GM23338 (cell line): ENCODE measurements at regions not wholly inside any gene's neighbourhood (a gene's known extent, or its start where the extent isn't known, plus 50 kb on each side); places are given as distances from the start of the nearest gene placed in this dataset.

Source experiments
- CREB1 ChIP-seq: fragments of 250-450 bp; sonication (Bioruptor Pico); IDR thresholded peaks from 2 replicates; pipeline ENCODE4 v1.5.0; 2020; ENCODE audit warnings: low read depth, mild to moderate bottlenecking, moderate library complexity
- CTCF ChIP-seq, 2 experiments: fragments of 200-600 bp in 1 of 2; sonication (generic) in 1 of 2; conservative IDR thresholded peaks; 2 replicates each; pipeline versions ENCODE4 v1.5.1 to v1.6.1; 2016 to 2017; ENCODE audit warnings: antibody characterized with exemption in 2 of 2, low read depth in 2 of 2, mild to moderate bottlenecking in 2 of 2, moderate library complexity in 1 of 2
- EZH2 ChIP-seq: fragments of 200-600 bp; sonication (generic); IDR thresholded peaks from one replicate; pipeline ENCODE4 v1.8.0; 2017; ENCODE audit warnings: antibody characterized with exemption, mild to moderate bottlenecking, low read depth; ENCODE audit not compliant: unreplicated experiment
- EZH2phosphoT487 ChIP-seq: fragments of 200-600 bp; sonication (generic); IDR thresholded peaks from one replicate; pipeline ENCODE4 v1.8.1; 2018; ENCODE audit warnings: antibody characterized with exemption; ENCODE audit not compliant: unreplicated experiment
- JUNB ChIP-seq: IDR thresholded peaks from one replicate; pipeline ENCODE4 v1.6.1; 2016; ENCODE audit warnings: antibody characterized with exemption; ENCODE audit not compliant: unreplicated experiment
- NANOG ChIP-seq: IDR thresholded peaks from 2 replicates; pipeline ENCODE4 v1.6.1; 2016; ENCODE audit warnings: antibody characterized with exemption, borderline replicate concordance
- POLR2AphosphoS5 ChIP-seq: IDR thresholded peaks from 2 replicates; pipeline ENCODE4 v1.6.1; 2016; ENCODE audit warnings: antibody characterized with exemption, low read depth
- REST ChIP-seq: IDR thresholded peaks from one replicate; pipeline ENCODE4 v1.6.1; 2018; ENCODE audit warnings: antibody characterized with exemption; ENCODE audit not compliant: unreplicated experiment
- STAT1 ChIP-seq: IDR thresholded peaks from one replicate; pipeline ENCODE4 v1.6.1; 2016; ENCODE audit warnings: antibody characterized with exemption; ENCODE audit not compliant: unreplicated experiment
- ZNF114 ChIP-seq: fragments of 250-450 bp; sonication (Bioruptor Pico); IDR thresholded peaks from 2 replicates; pipeline ENCODE4 v1.5.0; 2020; ENCODE audit warnings: mild to moderate bottlenecking, moderate library complexity
- ZNF331 ChIP-seq: fragments of 250-450 bp; sonication (Bioruptor Pico); IDR thresholded peaks from 2 replicates; pipeline ENCODE4 v1.5.0; 2020; ENCODE audit warnings: low read depth, mild to moderate bottlenecking, moderate library complexity
- TF ChIP-seq, protein P1 (sequence below): IDR thresholded peaks from 2 replicates; pipeline ENCODE4 v1.6.1; 2016; ENCODE audit warnings: antibody characterized with exemption
- TF ChIP-seq, protein P2 (sequence below): fragments of 250-450 bp; sonication (Bioruptor Pico); IDR thresholded peaks from 2 replicates; pipeline ENCODE4 v1.5.0; 2020; ENCODE audit warnings: mild to moderate bottlenecking, moderate library complexity

DNA sequence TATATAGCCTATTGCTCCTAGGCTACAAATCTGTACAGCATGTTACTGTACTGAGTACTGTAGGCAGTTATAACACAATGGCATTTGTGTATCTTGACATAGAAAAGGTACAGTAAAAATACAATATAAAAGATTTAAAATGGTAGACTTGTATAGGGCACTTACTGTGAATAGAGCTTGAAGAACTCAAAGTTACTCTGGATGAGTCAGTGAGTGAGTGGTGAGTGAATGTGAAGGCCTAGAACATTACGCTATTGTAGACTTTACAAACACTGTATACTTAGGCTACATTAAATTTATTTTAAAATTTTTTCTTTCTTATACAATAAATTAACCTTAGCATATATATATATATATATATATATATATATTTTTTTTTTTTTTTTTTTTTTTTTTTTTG is 140.0 kb upstream of the UBE2E1 start:
- no peak for TF ChIP-seq CTCF (conservative IDR thresholded peaks at IDR 0.05; ENCODE audit: low read depth in 2 of 2)
- TF ChIP-seq EZH2 = no peak
- TF ChIP-seq STAT1 = no peak
- TF ChIP-seq, protein P1, sequence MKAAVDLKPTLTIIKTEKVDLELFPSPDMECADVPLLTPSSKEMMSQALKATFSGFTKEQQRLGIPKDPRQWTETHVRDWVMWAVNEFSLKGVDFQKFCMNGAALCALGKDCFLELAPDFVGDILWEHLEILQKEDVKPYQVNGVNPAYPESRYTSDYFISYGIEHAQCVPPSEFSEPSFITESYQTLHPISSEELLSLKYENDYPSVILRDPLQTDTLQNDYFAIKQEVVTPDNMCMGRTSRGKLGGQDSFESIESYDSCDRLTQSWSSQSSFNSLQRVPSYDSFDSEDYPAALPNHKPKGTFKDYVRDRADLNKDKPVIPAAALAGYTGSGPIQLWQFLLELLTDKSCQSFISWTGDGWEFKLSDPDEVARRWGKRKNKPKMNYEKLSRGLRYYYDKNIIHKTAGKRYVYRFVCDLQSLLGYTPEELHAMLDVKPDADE = no peak
- TF ChIP-seq POLR2AphosphoS5 = no peak
- no peak for TF ChIP-seq EZH2phosphoT487
- TF ChIP-seq CREB1 (CRISPR knock-in tag) = no peak
- TF ChIP-seq REST = no peak
- TF ChIP-seq JUNB = no peak
- TF ChIP-seq ZNF331 = no peak
- no peak for TF ChIP-seq ZNF114 (CRISPR knock-in tag)
- TF ChIP-seq, protein P2, sequence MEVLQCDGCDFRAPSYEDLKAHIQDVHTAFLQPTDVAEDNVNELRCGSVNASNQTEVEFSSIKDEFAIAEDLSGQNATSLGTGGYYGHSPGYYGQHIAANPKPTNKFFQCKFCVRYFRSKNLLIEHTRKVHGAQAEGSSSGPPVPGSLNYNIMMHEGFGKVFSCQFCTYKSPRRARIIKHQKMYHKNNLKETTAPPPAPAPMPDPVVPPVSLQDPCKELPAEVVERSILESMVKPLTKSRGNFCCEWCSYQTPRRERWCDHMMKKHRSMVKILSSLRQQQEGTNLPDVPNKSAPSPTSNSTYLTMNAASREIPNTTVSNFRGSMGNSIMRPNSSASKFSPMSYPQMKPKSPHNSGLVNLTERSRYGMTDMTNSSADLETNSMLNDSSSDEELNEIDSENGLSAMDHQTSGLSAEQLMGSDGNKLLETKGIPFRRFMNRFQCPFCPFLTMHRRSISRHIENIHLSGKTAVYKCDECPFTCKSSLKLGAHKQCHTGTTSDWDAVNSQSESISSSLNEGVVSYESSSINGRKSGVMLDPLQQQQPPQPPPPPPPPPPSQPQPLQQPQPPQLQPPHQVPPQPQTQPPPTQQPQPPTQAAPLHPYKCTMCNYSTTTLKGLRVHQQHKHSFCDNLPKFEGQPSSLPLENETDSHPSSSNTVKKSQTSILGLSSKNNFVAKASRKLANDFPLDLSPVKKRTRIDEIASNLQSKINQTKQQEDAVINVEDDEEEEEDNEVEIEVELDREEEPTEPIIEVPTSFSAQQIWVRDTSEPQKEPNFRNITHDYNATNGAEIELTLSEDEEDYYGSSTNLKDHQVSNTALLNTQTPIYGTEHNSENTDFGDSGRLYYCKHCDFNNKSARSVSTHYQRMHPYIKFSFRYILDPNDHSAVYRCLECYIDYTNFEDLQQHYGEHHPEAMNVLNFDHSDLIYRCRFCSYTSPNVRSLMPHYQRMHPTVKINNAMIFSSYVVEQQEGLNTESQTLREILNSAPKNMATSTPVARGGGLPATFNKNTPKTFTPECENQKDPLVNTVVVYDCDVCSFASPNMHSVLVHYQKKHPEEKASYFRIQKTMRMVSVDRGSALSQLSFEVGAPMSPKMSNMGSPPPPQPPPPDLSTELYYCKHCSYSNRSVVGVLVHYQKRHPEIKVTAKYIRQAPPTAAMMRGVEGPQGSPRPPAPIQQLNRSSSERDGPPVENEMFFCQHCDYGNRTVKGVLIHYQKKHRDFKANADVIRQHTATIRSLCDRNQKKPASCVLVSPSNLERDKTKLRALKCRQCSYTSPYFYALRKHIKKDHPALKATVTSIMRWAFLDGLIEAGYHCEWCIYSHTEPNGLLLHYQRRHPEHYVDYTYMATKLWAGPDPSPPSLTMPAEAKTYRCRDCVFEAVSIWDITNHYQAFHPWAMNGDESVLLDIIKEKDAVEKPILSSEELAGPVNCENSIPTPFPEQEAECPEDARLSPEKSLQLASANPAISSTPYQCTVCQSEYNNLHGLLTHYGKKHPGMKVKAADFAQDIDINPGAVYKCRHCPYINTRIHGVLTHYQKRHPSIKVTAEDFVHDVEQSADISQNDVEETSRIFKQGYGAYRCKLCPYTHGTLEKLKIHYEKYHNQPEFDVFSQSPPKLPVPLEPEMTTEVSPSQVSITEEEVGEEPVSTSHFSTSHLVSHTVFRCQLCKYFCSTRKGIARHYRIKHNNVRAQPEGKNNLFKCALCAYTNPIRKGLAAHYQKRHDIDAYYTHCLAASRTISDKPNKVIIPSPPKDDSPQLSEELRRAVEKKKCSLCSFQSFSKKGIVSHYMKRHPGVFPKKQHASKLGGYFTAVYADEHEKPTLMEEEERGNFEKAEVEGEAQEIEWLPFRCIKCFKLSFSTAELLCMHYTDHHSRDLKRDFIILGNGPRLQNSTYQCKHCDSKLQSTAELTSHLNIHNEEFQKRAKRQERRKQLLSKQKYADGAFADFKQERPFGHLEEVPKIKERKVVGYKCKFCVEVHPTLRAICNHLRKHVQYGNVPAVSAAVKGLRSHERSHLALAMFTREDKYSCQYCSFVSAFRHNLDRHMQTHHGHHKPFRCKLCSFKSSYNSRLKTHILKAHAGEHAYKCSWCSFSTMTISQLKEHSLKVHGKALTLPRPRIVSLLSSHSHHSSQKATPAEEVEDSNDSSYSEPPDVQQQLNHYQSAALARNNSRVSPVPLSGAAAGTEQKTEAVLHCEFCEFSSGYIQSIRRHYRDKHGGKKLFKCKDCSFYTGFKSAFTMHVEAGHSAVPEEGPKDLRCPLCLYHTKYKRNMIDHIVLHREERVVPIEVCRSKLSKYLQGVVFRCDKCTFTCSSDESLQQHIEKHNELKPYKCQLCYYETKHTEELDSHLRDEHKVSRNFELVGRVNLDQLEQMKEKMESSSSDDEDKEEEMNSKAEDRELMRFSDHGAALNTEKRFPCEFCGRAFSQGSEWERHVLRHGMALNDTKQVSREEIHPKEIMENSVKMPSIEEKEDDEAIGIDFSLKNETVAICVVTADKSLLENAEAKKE (CRISPR knock-in tag) = no peak
- TF ChIP-seq NANOG = no peak
